OCI-LY1 (cell line): ENCODE measurements at regions not wholly inside any gene's neighbourhood (a gene's known extent, or its start where the extent isn't known, plus 50 kb on each side); places are given as distances from the start of the nearest gene placed in this dataset.
A peak's percentile ranks its signal among the peaks of the same experiment; 100 is the strongest.

Experiments
- H2AFZ ChIP-seq: fragments of 200-600 bp; sonication (generic), shearing (Covaris generic); 2 replicates; pipeline ENCODE4 v1.6.0; 2014; ENCODE audit warnings: antibody characterized with exemption, mild to moderate bottlenecking, low read length
- H3F3A ChIP-seq: fragments of 200-600 bp; sonication (generic), shearing (Covaris generic); 2 replicates; pipeline ENCODE4 v1.6.0; 2014; ENCODE audit warnings: mild to moderate bottlenecking, antibody characterized with exemption, low read length, moderate library complexity; ENCODE audit not compliant: insufficient read depth
- H3K27ac ChIP-seq: fragments of 200-600 bp; sonication (generic); 2 replicates; pipeline ENCODE4 v1.5.1; 2014; ENCODE audit warnings: low read length, mixed run types, mild to moderate bottlenecking, low read depth; ENCODE audit not compliant: poor library complexity, severe bottlenecking
- H3K27me3 ChIP-seq: fragments of 200-600 bp; sonication (generic); 2 replicates; pipeline ENCODE4 v1.6.0; 2014; ENCODE audit warnings: antibody characterized with exemption, mild to moderate bottlenecking, low read length, moderate library complexity; ENCODE audit not compliant: insufficient read depth
- H3K36me3 ChIP-seq: fragments of 200-600 bp; sonication (generic); 2 replicates; pipeline ENCODE4 v1.6.1; 2014; ENCODE audit warnings: mild to moderate bottlenecking, antibody characterized with exemption, low read length, moderate library complexity, mixed read lengths; ENCODE audit not compliant: insufficient read depth
- H3K4me1 ChIP-seq: fragments of 200-600 bp; sonication (generic); 2 replicates; pipeline ENCODE4 v1.5.1; 2014; ENCODE audit warnings: mild to moderate bottlenecking, low read length, moderate library complexity; ENCODE audit not compliant: insufficient read depth, severe bottlenecking
- H3K4me2 ChIP-seq: fragments of 200-600 bp; sonication (generic), shearing (Covaris generic); 2 replicates; pipeline ENCODE4 v1.6.1; 2014; ENCODE audit warnings: low read length
- H3K4me3 ChIP-seq: fragments of 200-600 bp; sonication (generic); 2 replicates; pipeline ENCODE4 v1.5.1; 2014; ENCODE audit warnings: low read length, low read depth, mild to moderate bottlenecking, mixed read lengths; ENCODE audit not compliant: poor library complexity, severe bottlenecking
- H3K79me2 ChIP-seq: fragments of 200-600 bp; shearing (Covaris generic); 2 replicates; pipeline ENCODE4 v1.6.1; 2016; ENCODE audit warnings: mixed run types, low read length, mixed read lengths; ENCODE audit not compliant: insufficient read depth
- H3K9ac ChIP-seq: fragments of 200-600 bp; sonication (generic), shearing (Covaris generic); 2 replicates; pipeline ENCODE4 v1.6.1; 2014; ENCODE audit warnings: mild to moderate bottlenecking, low read length, mixed read lengths
- H3K9me2 ChIP-seq: fragments of 200-600 bp; sonication (generic), shearing (Covaris generic); 2 replicates; pipeline ENCODE4 v1.6.1; 2014; ENCODE audit warnings: low read depth, mild to moderate bottlenecking, low read length, mixed read lengths
- H3K9me3 ChIP-seq: fragments of 200-600 bp; shearing (Covaris generic); 2 replicates; pipeline ENCODE4 v1.6.1; 2014; ENCODE audit warnings: low read length, mixed read lengths
- H4K20me1 ChIP-seq: fragments of 200-600 bp; sonication (generic), shearing (Covaris generic); 2 replicates; pipeline ENCODE4 v1.6.0; 2016; ENCODE audit warnings: mild to moderate bottlenecking, low read length; ENCODE audit not compliant: insufficient read depth
- EZH2 ChIP-seq: fragments of 200-600 bp; sonication (generic), shearing (Covaris generic); IDR thresholded peaks from 2 replicates; pipeline ENCODE4 v1.8.0; 2017; ENCODE audit warnings: borderline replicate concordance, mixed run types, mild to moderate bottlenecking, antibody characterized with exemption, low read length, moderate library complexity, mixed read lengths
- TF ChIP-seq, protein P1 (sequence below): fragments of 200-600 bp; sonication (generic), shearing (Covaris generic); IDR thresholded peaks from 2 replicates; pipeline ENCODE4 v1.5.1; 2017; ENCODE audit warnings: mild to moderate bottlenecking, antibody characterized with exemption, low read length, moderate library complexity, mixed read lengths

DNA sequence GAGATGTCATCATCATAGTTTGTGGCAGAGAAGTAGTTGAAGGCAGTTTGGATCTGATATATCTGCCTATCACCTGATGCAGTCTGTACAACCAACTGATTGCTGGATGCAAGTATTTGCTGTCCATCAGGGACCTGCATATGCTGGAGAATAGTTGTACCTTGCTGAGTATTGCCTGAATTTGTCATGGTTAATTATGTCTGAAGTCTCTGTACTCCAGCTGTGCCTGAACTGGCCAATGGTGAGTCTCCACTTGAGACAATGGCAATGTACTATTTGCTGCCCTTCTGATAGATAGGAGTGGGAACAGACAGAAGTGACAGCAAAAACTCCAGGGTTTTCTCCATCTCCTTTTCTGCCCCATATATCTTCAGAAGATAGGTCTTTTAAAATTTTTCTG lies 531.5 kb downstream of the EPHA7 start:
- Histone ChIP-seq H3K9me3 (peaks cover 4% of the 10 kb centered on the region; the same call in 1 of the 2 replicates), H3K27me3 (no peaks in the 10 kb centered on the region), H2AFZ (no peak overlapping the region), H4K20me1 (no peaks in the 10 kb centered on the region), H3K4me2 (no peak overlapping the region), H3K9me2 (no peaks in the 10 kb centered on the region), H3K9ac (no peak overlapping the region), H3K27ac (no peak overlapping the region), H3K36me3 (no peaks in the 10 kb centered on the region), H3K4me1 (no peaks in the 10 kb centered on the region), H3F3A (no peaks in the 10 kb centered on the region), H3K79me2 (no peaks in the 10 kb centered on the region), H3K4me3 (no peak overlapping the region)
- TF ChIP-seq, protein P1, sequence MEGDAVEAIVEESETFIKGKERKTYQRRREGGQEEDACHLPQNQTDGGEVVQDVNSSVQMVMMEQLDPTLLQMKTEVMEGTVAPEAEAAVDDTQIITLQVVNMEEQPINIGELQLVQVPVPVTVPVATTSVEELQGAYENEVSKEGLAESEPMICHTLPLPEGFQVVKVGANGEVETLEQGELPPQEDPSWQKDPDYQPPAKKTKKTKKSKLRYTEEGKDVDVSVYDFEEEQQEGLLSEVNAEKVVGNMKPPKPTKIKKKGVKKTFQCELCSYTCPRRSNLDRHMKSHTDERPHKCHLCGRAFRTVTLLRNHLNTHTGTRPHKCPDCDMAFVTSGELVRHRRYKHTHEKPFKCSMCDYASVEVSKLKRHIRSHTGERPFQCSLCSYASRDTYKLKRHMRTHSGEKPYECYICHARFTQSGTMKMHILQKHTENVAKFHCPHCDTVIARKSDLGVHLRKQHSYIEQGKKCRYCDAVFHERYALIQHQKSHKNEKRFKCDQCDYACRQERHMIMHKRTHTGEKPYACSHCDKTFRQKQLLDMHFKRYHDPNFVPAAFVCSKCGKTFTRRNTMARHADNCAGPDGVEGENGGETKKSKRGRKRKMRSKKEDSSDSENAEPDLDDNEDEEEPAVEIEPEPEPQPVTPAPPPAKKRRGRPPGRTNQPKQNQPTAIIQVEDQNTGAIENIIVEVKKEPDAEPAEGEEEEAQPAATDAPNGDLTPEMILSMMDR, result no peak
- no peak for TF ChIP-seq EZH2

DNA sequence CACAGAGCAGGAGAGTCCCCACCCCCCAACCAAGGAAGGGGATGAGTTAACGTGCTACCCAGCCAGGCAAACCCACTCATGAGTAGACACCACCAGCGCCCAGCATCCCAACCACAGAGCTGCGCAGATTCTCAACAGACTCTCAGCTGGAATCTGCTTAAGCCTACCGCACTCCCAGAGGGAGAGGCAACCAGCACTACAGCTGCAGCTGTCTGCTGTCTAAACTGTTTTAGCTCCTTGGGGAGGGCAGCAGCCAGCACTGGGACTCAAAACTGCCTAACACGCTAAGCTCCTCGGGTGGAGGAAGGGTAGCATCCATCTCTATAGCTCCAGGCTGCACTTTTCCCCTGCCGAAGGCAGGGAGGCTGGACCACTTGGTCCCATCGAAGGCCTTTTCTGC lies 539.8 kb downstream of the EPHA7 start:
- H2AFZ ChIP-seq, result no peak overlapping the region
- H3K9ac ChIP-seq, result no peak overlapping the region
- no peaks in the 10 kb centered on the region for H3K27me3 ChIP-seq
- 0 out of 2 replicates have a peak, but pooled peaks cover 3% of the 10 kb centered on the region for H3K9me3 ChIP-seq
- no peaks in the 10 kb centered on the region for H3F3A ChIP-seq
- no peak overlapping the region for H3K27ac ChIP-seq
- no peaks in the 10 kb centered on the region for H3K79me2 ChIP-seq
- no peaks in the 10 kb centered on the region for H3K9me2 ChIP-seq
- H3K4me1 ChIP-seq, result no peaks in the 10 kb centered on the region
- no peaks in the 10 kb centered on the region for H3K36me3 ChIP-seq
- no peak overlapping the region for H3K4me2 ChIP-seq
- TF ChIP-seq EZH2, result no peak
- TF ChIP-seq, protein P1, result no peak
- H4K20me1 ChIP-seq, result no peaks in the 10 kb centered on the region
- no peak overlapping the region for H3K4me3 ChIP-seq

DNA sequence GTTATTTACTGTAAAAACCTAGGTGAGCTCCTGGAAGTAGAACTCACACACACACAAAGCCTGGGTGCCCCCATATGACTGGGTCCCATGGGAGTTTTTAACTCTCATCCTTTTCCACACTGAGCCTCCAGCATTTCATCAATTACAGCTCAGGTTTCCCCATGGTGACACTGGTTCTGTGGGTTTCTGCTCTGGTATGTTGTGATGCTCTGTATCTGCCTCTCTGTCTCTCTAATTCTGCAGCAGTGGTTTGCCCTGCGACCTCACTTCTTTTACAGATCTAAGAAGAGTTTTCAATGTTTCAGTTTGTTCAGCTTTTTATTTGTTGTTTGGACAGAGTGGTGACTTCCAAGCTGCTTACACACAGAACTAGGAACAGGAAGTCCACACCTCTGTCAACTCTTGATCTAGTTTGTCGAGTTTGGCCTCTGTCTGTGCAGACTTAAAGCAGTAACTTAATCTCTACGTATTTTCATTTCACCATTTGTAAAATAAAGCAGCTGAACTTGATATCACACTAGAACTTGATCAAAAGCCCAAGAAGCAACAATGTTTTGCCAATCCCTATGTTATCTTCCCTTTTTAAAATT lies 554.3 kb downstream of the EPHA7 start:
- H3K27ac ChIP-seq, result no peak overlapping the region
- H3K9me2 ChIP-seq, result no peaks in the 10 kb centered on the region
- no peaks in the 10 kb centered on the region for H3K27me3 ChIP-seq

More for the DNA sequence above, 554.3 kb downstream of the EPHA7 start:
- Histone ChIP-seq H3K9ac (no peak overlapping the region), H4K20me1 (no peaks in the 10 kb centered on the region), H3F3A (no peaks in the 10 kb centered on the region), H3K4me1 (peaks cover 19% of the 10 kb centered on the region), H3K4me2 (no peak overlapping the region), H3K36me3 (no peaks in the 10 kb centered on the region), H3K79me2 (no peaks in the 10 kb centered on the region), H3K9me3 (no peaks in the 10 kb centered on the region), H3K4me3 (no peak overlapping the region), H2AFZ (peak overlapping the region; percentile 60; the same call in 1 of the 2 replicates)
- TF ChIP-seq EZH2, result no peak
- TF ChIP-seq, protein P1, result peak; percentile 26; the same call in 1 of the 2 replicates
